ENCODE measurements at regions not wholly inside any gene's neighbourhood (a gene's known extent, or its start where the extent isn't known, plus 50 kb on each side); places are given as distances from the start of the nearest gene placed in this dataset.
A peak's percentile ranks its signal among the peaks of the same experiment; 100 is the strongest.

DNA sequence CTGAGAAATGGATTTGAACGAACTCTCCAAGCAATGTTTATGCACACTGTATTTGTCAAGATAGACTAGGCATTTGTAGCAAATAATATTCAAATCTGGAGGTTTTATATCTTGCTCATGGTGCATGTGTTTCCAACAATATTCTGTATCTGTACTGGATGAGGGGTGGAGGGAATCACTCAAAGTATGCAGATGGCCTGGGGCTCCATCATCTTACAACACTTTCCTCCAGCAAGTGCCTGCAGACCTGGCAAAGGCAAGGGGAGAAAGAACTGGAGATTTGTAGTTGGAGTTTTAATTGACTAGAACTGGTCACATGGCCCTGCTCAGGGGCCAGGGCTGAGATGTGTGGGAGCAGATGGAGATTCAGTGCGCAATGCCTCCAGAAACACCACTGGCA lies 309.0 kb downstream of the PLK2 start:
- DNase-seq (ENCODE audit: low read depth) = no peak

DNA sequence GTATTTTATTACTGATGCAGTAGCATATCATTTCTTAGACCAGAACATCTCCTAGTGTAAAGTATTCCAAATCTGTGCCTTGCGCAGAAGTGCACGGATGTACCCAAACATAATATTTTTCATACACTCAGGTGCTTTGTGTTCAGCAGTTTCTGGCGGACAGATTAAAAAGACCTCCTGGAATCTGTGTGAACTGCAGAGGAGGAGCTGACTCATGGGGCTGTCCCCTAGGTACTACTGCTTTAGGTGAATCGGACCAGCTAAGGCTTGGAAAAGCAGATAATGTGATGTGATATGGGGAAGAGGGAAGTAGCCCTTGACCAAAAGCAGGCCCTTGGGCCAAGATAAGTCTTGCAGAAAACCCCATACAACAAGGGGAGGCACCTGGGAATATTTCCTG lies 310.1 kb downstream of the PLK2 start:
- no peak for DNase-seq (ENCODE audit: low read depth)

DNA sequence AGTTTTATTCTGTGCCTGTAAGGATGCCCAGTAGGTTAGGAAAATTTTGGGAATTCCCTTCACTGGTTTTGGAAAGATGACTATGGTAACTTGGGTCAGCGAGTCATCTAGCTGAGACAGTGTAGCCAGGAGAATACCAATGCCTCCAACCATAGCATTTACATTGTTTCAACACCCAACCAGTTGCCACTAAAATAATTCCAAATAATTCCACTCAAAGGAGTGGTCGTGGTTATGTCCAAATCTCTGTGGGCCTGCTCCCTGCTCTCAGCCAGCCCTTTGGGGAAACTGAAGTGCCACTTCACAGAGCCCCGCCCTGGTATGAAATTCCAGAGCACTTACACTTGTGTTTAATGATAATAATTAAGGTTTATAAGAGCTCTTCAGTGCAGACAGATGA lies 310.5 kb downstream of the PLK2 start:
- peak; percentile 28 for DNase-seq (ENCODE audit: low read depth)

DNA sequence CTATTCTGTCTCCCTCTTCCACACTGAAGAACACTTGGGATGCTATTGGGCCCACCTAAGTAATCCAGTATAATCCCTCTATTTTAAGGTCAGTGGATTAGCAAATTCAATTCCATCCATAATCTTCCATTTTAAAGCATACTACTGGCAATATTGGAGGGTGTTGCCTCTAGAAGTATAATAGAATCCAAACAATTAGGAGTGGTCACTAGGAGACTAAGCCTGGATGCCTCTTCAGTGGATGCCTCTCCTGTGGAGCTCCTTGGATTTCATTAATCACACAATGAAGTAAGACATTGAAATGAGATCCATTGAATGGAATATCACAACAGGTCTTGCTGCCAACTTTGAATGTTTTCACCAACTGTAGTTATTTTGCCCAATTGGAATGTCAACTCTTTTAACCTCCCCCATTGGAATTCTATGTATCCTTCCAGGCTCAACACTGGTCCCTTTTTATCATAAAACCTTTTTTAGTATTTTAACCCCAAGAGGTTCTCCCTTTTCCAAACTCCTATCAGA lies 311.6 kb downstream of the PLK2 start:
- no peak for DNase-seq (ENCODE audit: low read depth)

GRCh38 chr5:58145397-58145934 lies 314.4 kb downstream of the PLK2 start:
- DNase-seq (ENCODE audit: low read depth) = no peak

DNA sequence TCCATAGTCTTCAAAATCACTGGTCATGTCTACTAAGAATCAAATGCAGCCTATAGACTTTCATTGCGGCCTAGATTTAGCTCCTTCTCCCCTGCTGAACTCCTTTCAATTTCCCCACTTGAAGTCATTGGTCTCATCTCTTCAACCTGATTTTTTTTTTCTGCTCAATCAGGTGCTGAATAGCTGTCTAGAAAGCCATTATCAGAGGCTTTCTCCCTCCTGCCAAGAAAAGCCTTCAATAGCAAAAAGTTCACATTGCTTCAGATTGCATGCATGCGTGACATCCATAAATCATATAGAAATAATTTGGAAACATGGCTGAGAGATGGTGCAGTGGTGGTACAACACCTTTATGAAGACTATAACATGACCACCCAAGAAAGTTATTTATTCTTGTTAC lies 316.2 kb downstream of the PLK2 start:
- no peak for DNase-seq (ENCODE audit: low read depth)

GRCh38 chr5:58143181-58143580 lies 316.7 kb downstream of the PLK2 start:
- DNase-seq (ENCODE audit: low read depth) = no peak

GRCh38 chr5:58138791-58139190 lies 321.1 kb downstream of the PLK2 start:
- DNase-seq (ENCODE audit: low read depth) = no peak

- no peak for DNase-seq (ENCODE audit: low read depth)
Observed at GRCh38 chr5:58136406-58136805, 323.5 kb downstream of the PLK2 start.

- peak; percentile 77 for DNase-seq (ENCODE audit: low read depth)
Observed at GRCh38 chr5:58135571-58136335, 324.1 kb downstream of the PLK2 start.

DNA sequence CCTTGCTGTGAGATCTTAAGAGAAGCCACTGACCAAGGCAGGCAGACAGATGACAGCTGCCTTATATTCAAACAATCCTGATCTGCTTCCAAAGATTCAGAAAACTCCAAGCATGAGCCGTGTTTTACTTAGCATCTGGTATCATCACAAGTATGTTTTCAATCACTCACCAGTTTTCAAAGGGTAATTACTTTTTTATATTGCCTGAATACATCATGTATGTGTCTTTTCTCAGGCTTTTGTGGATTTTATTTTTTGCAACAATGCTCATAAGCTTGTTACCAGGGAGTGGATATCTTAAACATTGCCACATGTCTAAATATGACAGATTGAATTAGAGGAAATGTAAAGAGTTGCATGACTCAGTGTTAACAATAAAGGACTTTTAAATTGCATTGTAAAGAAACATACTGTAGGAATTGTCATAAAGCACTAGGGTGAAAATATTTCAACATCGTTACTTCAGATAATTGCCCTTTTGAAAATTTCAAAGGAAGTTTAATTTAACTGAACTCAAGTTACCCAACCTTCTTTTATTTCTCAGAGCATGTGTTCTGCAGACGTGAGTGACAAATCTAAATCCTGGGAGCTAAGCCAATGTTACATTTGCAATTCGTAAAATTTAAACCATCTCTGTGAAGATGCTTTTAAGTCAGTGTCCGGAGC lies 326.1 kb downstream of the PLK2 start:
- peak; percentile 31 for DNase-seq (ENCODE audit: low read depth)

- DNase-seq (ENCODE audit: low read depth) = no peak
Observed at GRCh38 chr5:58133216-58133615, 326.7 kb downstream of the PLK2 start.

DNA sequence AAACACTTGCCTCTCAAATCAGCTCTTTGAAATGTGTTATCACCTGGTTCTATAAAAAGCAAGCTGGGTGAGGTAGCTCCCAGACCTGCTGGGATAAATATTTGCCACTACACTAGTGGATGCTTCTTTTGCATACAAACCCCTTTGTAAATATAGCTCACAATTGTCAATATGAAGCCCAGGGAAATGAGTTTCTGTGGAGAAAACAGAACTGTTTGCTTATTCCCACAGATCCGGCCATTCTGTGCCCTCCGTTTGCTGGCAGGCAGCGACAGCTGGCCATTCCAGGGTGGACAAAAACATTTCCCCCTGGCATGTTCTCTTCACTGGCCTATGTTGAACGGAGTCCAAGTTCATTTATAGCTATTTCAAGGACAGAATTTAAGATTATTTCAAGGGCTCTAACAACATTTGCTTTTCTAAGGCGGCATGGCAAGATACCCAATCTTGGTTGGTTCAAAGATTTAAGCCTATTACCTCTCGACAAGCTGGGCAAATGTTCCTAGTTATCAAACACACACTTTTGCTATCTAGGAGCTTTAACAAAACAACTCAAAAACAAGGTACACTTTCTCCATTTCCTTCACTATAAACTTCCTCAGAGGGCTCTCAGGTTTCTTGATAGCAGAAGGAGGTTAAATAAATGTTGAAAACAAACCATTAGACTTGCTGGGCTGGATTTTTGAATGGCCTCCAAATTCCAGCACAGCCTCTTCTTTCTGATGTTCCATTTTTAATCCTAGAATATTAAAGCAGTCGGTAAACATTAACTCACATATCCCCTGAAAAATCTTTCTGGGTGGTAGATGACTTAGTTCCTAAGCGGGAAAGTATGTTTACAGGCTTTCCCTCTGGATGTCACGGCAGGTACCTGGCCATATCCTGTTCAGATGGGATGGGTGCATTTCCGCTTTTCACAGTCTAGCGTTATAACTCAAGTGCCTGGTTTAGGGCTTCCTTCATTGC lies 332.3 kb downstream of the PLK2 start:
- DNase-seq (ENCODE audit: low read depth) = no peak

- no peak for DNase-seq (ENCODE audit: low read depth)
Observed at GRCh38 chr5:58123501-58123900, 336.4 kb downstream of the PLK2 start.

GRCh38 chr5:58122848-58123392 lies 337.0 kb downstream of the PLK2 start:
- DNase-seq (ENCODE audit: low read depth) = no peak

DNA sequence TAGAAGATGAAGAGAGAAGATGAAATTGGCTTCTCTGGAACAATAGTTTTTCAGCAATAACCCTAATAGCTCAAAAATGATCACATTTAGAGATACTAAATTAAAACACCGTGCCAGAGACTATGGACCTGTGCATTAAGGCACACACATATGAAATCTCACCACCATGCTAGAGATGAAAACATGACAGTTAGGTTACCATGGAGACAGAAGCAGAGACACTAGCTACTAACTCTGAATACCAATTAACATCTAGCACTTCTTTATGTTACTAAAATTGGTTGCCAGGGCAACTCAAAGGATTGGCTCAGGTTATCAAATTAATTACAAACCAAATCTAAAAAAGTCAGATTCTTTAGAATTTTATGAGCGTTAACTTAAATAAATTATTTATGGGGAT lies 337.7 kb downstream of the PLK2 start:
- DNase-seq (ENCODE audit: low read depth) = no peak

DNA sequence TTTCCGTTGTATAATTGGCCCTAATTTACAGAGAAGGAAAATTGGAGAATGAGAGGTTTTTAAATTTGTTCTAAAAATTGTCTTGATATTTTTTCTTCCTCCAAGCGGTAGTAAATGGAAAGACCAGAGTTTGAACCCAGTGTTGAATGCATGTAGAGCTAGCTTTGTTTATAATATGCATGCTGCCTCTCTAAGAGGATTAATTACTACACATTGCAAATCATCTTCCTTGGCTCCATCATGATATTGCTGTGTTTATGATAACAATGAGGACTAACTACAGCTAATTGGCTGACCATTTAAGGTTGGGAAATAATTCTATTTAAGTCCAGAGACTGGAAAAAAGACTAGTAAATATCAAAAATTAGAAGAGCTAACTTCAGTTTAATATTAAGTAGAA lies 338.5 kb downstream of the PLK2 start:
- no peak for DNase-seq (ENCODE audit: low read depth)

GRCh38 chr5:58117542-58117941 lies 342.3 kb downstream of the PLK2 start:
- no peak for DNase-seq (ENCODE audit: low read depth)

DNA sequence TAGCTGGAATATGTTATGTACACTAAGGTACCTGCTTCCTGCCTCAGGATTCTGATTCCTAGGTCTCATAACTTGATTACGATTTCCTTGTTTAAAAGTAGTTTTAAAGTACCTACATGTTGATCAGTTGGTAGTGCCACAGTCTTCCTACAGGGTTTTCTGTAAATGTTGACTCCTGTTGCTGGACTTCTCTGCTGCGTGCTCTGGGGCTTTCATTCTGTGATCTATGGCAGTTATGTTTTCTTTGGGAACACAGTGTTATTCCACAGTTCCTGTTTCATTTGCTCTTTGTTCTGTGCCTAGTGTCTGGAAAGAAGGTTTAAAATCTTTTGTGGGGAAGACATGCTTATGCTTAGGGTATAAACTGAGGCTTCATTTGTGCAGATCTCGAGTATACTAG lies 343.5 kb downstream of the PLK2 start:
- DNase-seq (ENCODE audit: low read depth) = no peak

DNA sequence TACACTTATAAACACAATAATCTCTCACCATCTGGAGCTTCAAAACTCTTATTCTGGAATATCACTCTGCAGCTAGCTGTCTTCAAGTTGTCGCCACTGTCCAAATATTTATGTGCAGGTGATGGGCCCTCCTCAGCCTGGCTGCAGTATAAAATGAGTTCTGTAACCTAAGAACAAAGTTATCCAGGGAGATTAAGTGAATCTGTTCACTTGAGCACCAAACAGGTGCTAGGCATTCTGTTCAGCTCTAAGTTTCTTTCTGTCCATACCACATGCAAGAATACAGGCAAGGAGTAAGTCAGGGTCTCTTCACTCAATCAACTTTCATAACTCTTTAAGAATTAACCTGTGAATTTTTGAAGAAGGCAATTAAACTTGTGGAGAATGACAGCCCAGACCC lies 344.1 kb downstream of the PLK2 start:
- DNase-seq (ENCODE audit: low read depth) = no peak

DNA sequence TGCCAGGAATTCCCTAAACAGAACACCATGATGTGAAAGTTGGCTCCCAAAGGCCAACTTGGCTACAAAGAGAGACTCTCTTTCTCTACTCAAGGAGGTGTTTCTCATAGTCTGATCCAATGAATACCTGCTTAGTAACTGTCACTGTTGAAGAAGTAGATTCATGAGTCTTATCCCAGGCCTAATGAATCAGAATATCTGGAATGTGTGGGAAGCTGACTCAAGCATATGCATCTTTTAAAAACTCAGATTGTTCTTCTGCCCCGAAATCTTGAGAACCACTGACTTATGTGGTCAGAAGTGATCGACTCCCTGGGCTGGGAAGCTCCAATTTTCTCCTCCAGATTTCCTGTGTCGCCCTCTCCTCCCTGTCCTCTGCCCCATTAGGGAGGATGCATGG lies 345.6 kb downstream of the PLK2 start:
- peak; percentile 41 for DNase-seq (ENCODE audit: low read depth)

DNA sequence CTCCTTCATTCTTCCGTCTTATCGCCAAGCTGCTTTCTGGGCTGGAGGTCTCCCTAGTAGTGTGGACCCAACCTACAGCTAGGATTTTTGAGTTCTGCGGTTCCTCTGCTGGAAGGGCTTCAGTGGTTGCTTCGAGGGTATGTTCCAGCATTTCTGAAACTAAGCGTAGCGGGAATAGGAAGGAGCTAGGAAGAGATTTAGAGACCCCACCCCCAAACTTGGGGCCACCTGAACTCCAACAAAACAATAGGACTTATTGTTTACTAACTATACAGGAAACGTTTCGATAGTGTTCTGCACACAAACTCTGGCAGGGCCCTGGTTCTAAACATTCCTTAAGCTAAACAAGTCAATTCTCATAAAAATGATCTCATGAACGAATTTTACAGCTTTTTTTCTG lies 346.7 kb downstream of the PLK2 start:
- DNase-seq (ENCODE audit: low read depth) = no peak

All from stromal cell of bone marrow (primary cell).